ENCODE measurements at regions not wholly inside any gene's neighbourhood (a gene's known extent, or its start where the extent isn't known, plus 50 kb on each side); places are given as distances from the start of the nearest gene placed in this dataset.

GRCh38 chr7:155907450-155908200 lies 95.4 kb upstream of the SHH start:
- TF ChIP-seq SP1 (IDR thresholded peaks at IDR 0.05) (no peak), CTCF (IDR thresholded peaks at IDR 0.05; ENCODE audit: low read depth, low read length, missing input control) (no peak), RAD21 (IDR thresholded peaks at IDR 0.05) (no peak), JUND (IDR thresholded peaks at IDR 0.05) (no peak), ATF3 (IDR thresholded peaks at IDR 0.05) (no peak), GABPA (IDR thresholded peaks at IDR 0.05 in 1 of 2, conservative IDR thresholded peaks at IDR 0.05 in 1 of 2) (no peak), FOXA1 (IDR thresholded peaks at IDR 0.05) (no peak), EGR1 (IDR thresholded peaks at IDR 0.05; ENCODE audit: low read depth in 2 of 2) (no peak), YY1 (IDR thresholded peaks at IDR 0.05) (no peak), RXRA (IDR thresholded peaks at IDR 0.05) (no peak), NR2F2 (IDR thresholded peaks at IDR 0.05) (no peak)
- TF ChIP-seq, protein P1, sequence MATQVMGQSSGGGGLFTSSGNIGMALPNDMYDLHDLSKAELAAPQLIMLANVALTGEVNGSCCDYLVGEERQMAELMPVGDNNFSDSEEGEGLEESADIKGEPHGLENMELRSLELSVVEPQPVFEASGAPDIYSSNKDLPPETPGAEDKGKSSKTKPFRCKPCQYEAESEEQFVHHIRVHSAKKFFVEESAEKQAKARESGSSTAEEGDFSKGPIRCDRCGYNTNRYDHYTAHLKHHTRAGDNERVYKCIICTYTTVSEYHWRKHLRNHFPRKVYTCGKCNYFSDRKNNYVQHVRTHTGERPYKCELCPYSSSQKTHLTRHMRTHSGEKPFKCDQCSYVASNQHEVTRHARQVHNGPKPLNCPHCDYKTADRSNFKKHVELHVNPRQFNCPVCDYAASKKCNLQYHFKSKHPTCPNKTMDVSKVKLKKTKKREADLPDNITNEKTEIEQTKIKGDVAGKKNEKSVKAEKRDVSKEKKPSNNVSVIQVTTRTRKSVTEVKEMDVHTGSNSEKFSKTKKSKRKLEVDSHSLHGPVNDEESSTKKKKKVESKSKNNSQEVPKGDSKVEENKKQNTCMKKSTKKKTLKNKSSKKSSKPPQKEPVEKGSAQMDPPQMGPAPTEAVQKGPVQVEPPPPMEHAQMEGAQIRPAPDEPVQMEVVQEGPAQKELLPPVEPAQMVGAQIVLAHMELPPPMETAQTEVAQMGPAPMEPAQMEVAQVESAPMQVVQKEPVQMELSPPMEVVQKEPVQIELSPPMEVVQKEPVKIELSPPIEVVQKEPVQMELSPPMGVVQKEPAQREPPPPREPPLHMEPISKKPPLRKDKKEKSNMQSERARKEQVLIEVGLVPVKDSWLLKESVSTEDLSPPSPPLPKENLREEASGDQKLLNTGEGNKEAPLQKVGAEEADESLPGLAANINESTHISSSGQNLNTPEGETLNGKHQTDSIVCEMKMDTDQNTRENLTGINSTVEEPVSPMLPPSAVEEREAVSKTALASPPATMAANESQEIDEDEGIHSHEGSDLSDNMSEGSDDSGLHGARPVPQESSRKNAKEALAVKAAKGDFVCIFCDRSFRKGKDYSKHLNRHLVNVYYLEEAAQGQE (IDR thresholded peaks at IDR 0.05): no peak
- TF ChIP-seq, protein P2, sequence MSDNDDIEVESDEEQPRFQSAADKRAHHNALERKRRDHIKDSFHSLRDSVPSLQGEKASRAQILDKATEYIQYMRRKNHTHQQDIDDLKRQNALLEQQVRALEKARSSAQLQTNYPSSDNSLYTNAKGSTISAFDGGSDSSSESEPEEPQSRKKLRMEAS (IDR thresholded peaks at IDR 0.05): no peak
